HG03342 (cell line): ENCODE measurements at regions not wholly inside any gene's neighbourhood (a gene's known extent, or its start where the extent isn't known, plus 50 kb on each side); places are given as distances from the start of the nearest gene placed in this dataset.
"Not testable (repeated sequence)": the region's sequence is repeated elsewhere in the genome, so short reads cannot be mapped to it uniquely, and the experiment has no call there.

Experiments used
- ATAC-seq: cut with Tn5 transposase; IDR thresholded peaks from one replicate; pipeline ENCODE4 v1.9.1; 2021; ENCODE audit warnings: mild to moderate bottlenecking, moderate library complexity; ENCODE audit not compliant: unreplicated experiment

GRCh38 chr10:117601716-117602115 lies 59.2 kb downstream of the EMX2 start:
- ATAC-seq, result no peak

- ATAC-seq, result no peak
These were observed 60.5 kb downstream of the EMX2 start for GRCh38 chr10:117603081-117603480.

GRCh38 chr10:117603726-117604125 lies 61.2 kb downstream of the EMX2 start:
- no peak for ATAC-seq

- ATAC-seq, result no peak
These were observed 66.7 kb downstream of the EMX2 start for GRCh38 chr10:117609095-117609795.

GRCh38 chr10:117609796-117610170 lies 67.2 kb downstream of the EMX2 start:
- no peak for ATAC-seq

GRCh38 chr10:117610321-117610720 lies 67.8 kb downstream of the EMX2 start:
- no peak for ATAC-seq

- no peak for ATAC-seq
These were observed 69.6 kb downstream of the EMX2 start for GRCh38 chr10:117612113-117612512.

- no peak for ATAC-seq
These were observed 73.1 kb downstream of the EMX2 start for GRCh38 chr10:117615649-117616048.

GRCh38 chr10:117616179-117616578 lies 73.6 kb downstream of the EMX2 start:
- ATAC-seq, result peak; percentile 52

- no peak for ATAC-seq
These were observed 74.5 kb downstream of the EMX2 start for GRCh38 chr10:117617086-117617485.

- ATAC-seq, result no peak
These were observed 75.1 kb downstream of the EMX2 start for GRCh38 chr10:117617659-117618058.

- no peak for ATAC-seq
These were observed 76.7 kb downstream of the EMX2 start for GRCh38 chr10:117619223-117619622.

- ATAC-seq, result no peak
These were observed 77.3 kb downstream of the EMX2 start for GRCh38 chr10:117619707-117620405.

GRCh38 chr10:117621196-117621595 lies 78.7 kb downstream of the EMX2 start:
- no peak for ATAC-seq

- no peak for ATAC-seq
These were observed 79.4 kb downstream of the EMX2 start for GRCh38 chr10:117621795-117622420.

GRCh38 chr10:117622471-117623184 lies 80.1 kb downstream of the EMX2 start:
- ATAC-seq, result no peak

GRCh38 chr10:117626228-117626627 lies 83.7 kb downstream of the EMX2 start:
- ATAC-seq, result no peak

- ATAC-seq, result no peak
These were observed 85.0 kb downstream of the EMX2 start for GRCh38 chr10:117627561-117627960.

GRCh38 chr10:117629717-117630116 lies 87.2 kb downstream of the EMX2 start:
- not testable (repeated sequence) for ATAC-seq

- ATAC-seq, result no peak
These were observed 89.0 kb downstream of the EMX2 start for GRCh38 chr10:117631276-117632145.

- ATAC-seq, result no peak
These were observed 89.9 kb downstream of the EMX2 start for GRCh38 chr10:117632406-117632805.
